T-cell (primary cell): ENCODE measurements at regions not wholly inside any gene's neighbourhood (a gene's known extent, or its start where the extent isn't known, plus 50 kb on each side); places are given as distances from the start of the nearest gene placed in this dataset.

Experiments used
- ATAC-seq, 4 experiments: fragments of 200-7000 bp in 3 of 4; fragments of 150-1000 bp in 1 of 4; cut with Tn5 transposase; replicated peaks in 1 of 4; 1 replicate in 3 of 4; 2 replicates in 1 of 4; pipeline ENCODE4 v1.10.0; 2021; ENCODE audit warnings: moderate library complexity in 3 of 4, mild to moderate bottlenecking in 2 of 4, moderate number of reproducible peaks in 1 of 4
- CTCF ChIA-PET, 2 donors: fragments of 300-600 bp; sonication (Branson Sonifier 250); formaldehyde crosslinking; loops; one replicate each; lab custom pipeline; 2022; ENCODE audit warnings: antibody characterized with exemption in 2 of 2; lab: Charles Lee
- POLR2A ChIA-PET, 2 donors: fragments of 300-600 bp; sonication (Branson Sonifier 250); formaldehyde crosslinking; loops; one replicate each; lab custom pipeline; 2022; ENCODE audit warnings: antibody characterized with exemption in 2 of 2; lab: Charles Lee
- DNase-seq, 35 experiments: peaks; one replicate each; pipeline versions ENCODE4 v3.0.0 to v3.0.0-alpha.2; 2013 to 2023
- H3K27ac ChIP-seq: one replicate; pipeline ENCODE4 v1.5.1; 2013; ENCODE audit warnings: low read length
- H3K27me3 ChIP-seq, 2 experiments: replicated peaks in 1 of 2; 1 replicate in 1 of 2; 2 replicates in 1 of 2; pipeline versions ENCODE4 v1.6.1 to v1.7.0; 2013; ENCODE audit warnings: low read length in 1 of 2, mixed read lengths in 1 of 2; ENCODE audit not compliant: control insufficient read depth in 2 of 2, insufficient read depth in 2 of 2; ENCODE audit errors: extremely low read depth in 1 of 2
- H3K36me3 ChIP-seq, 2 donors: 1 replicate in 1 of 2; 2 replicates in 1 of 2; pipeline versions ENCODE4 v1.6.1 to v1.7.0; 2013; ENCODE audit warnings: low read length in 1 of 2; ENCODE audit not compliant: control insufficient read depth in 2 of 2, insufficient read depth in 1 of 2; ENCODE audit errors: extremely low read depth in 1 of 2
- H3K4me1 ChIP-seq, 2 experiments: 1 replicate in 1 of 2; 2 replicates in 1 of 2; pipeline versions ENCODE4 v1.6.1 to v1.7.0; 2013; ENCODE audit warnings: low read length in 2 of 2, mixed read lengths in 1 of 2; ENCODE audit not compliant: insufficient read depth in 2 of 2, control insufficient read depth in 1 of 2; ENCODE audit errors: extremely low read depth in 1 of 2
- H3K4me3 ChIP-seq, 2 donors: 1 replicate in 1 of 2; 2 replicates in 1 of 2; pipeline versions ENCODE4 v1.5.1 to v1.7.0; 2013; ENCODE audit warnings: mild to moderate bottlenecking in 2 of 2, low read length in 1 of 2, moderate library complexity in 1 of 2; ENCODE audit not compliant: control insufficient read depth in 1 of 2; ENCODE audit errors: extremely low read depth in 1 of 2
- H3K9me3 ChIP-seq: 2 replicates; pipeline ENCODE4 v1.7.0; 2013
- H3K27ac Mint-ChIP-seq, 2 donors: one replicate each; pipeline ENCODE4 v1.8.0; 2020 to 2021; ENCODE audit warnings: mild to moderate bottlenecking in 2 of 2, mixed read lengths in 2 of 2
- H3K27me3 Mint-ChIP-seq, 2 donors: one replicate each; pipeline ENCODE4 v1.8.0; 2021 to 2022; ENCODE audit warnings: mixed read lengths in 2 of 2
- H3K36me3 Mint-ChIP-seq: one replicate; pipeline ENCODE4 v1.8.0; 2021; ENCODE audit warnings: mixed read lengths
- H3K4me1 Mint-ChIP-seq, 3 donors: one replicate each; pipeline ENCODE4 v1.8.0; 2020 to 2022; ENCODE audit warnings: mixed read lengths in 3 of 3, mild to moderate bottlenecking in 1 of 3
- H3K4me3 Mint-ChIP-seq, 3 donors: one replicate each; pipeline ENCODE4 v1.8.0; 2020 to 2022; ENCODE audit warnings: mild to moderate bottlenecking in 3 of 3, mixed read lengths in 3 of 3, moderate library complexity in 3 of 3
- H3K9me3 Mint-ChIP-seq, 3 donors: one replicate each; pipeline ENCODE4 v1.8.0; 2020 to 2022; ENCODE audit warnings: mixed read lengths in 3 of 3
- WGBS: methylation state at CpG from one replicate; pipeline ENCODE4 v1.1.5; 2013; ENCODE audit warnings: missing lambda C conversion rate; ENCODE audit not compliant: insufficient coverage; 5-methylcytosine and 5-hydroxymethylcytosine counted together

GRCh38 chr16:80025236-80025635, 424.7 kb upstream of the MAF start:
- Mint-ChIP-seq H3K27ac (no peak overlapping the region), H3K4me3 (no peak overlapping the region), H3K36me3 (no peaks in the 10 kb centered on the region), H3K4me1 (peaks cover 10 to 18% (median 14%) of the 10 kb centered on the region in 3 donors), H3K27me3 (peaks cover 0 to 4% of the 10 kb centered on the region in 2 donors), H3K9me3 (no peaks in the 10 kb centered on the region)
- H3K27me3 ChIP-seq: peaks cover 0 to 4% of the 10 kb centered on the region in 2 experiments
- WGBS: 72% methylated on average over 3 of the region's 4 CpGs
- H3K27ac ChIP-seq: no peak overlapping the region
- ChIA-PET POLR2A (no interaction called here), CTCF (no interaction called here)
- H3K4me1 ChIP-seq: peaks cover 4 to 5% of the 10 kb centered on the region in 2 experiments
- H3K4me3 ChIP-seq: no peak overlapping the region
- ATAC-seq (no peak), DNase-seq (no peak)
- no peaks in the 10 kb centered on the region for H3K36me3 ChIP-seq
- no peaks in the 10 kb centered on the region for H3K9me3 ChIP-seq

GRCh38 chr16:80024443-80024842, 423.9 kb upstream of the MAF start:
- POLR2A ChIA-PET: no interaction called here
- peaks cover 0 to 4% of the 10 kb centered on the region in 2 donors for H3K27me3 Mint-ChIP-seq
- Histone ChIP-seq H3K36me3 (no peaks in the 10 kb centered on the region), H3K27me3 (peaks cover 0 to 4% of the 10 kb centered on the region in 2 experiments), H3K9me3 (no peaks in the 10 kb centered on the region), H3K4me1 (peaks cover 4 to 5% of the 10 kb centered on the region in 2 experiments), H3K27ac (no peak overlapping the region), H3K4me3 (no peak overlapping the region)
- no peak for DNase-seq
- no peak for ATAC-seq
- H3K4me3 Mint-ChIP-seq: no peak overlapping the region
- peaks cover 10 to 18% (median 14%) of the 10 kb centered on the region in 3 donors for H3K4me1 Mint-ChIP-seq
- WGBS: 86% methylated on average over 1 of the region's 3 CpGs
- no peaks in the 10 kb centered on the region for H3K9me3 Mint-ChIP-seq
- CTCF ChIA-PET: no interaction called here
- H3K27ac Mint-ChIP-seq: no peak overlapping the region
- no peaks in the 10 kb centered on the region for H3K36me3 Mint-ChIP-seq

GRCh38 chr16:80023865-80024264, 423.3 kb upstream of the MAF start:
- no CpG with 5 or more reads among the region's 2 CpGs for WGBS
- ATAC-seq: no peak
- peaks cover 10 to 18% (median 14%) of the 10 kb centered on the region in 3 donors for H3K4me1 Mint-ChIP-seq
- no peak overlapping the region for H3K27ac Mint-ChIP-seq
- no peaks in the 10 kb centered on the region for H3K9me3 Mint-ChIP-seq
- POLR2A ChIA-PET: no interaction called here
- H3K27me3 Mint-ChIP-seq: peaks cover 0 to 4% of the 10 kb centered on the region in 2 donors
- CTCF ChIA-PET: no interaction called here
- Histone ChIP-seq H3K9me3 (no peaks in the 10 kb centered on the region), H3K36me3 (no peaks in the 10 kb centered on the region), H3K27ac (no peak overlapping the region), H3K4me3 (no peak overlapping the region), H3K27me3 (peaks cover 0 to 4% of the 10 kb centered on the region in 2 experiments), H3K4me1 (peaks cover 4 to 5% of the 10 kb centered on the region in 2 experiments)
- H3K36me3 Mint-ChIP-seq: no peaks in the 10 kb centered on the region
- H3K4me3 Mint-ChIP-seq: no peak overlapping the region
- DNase-seq: no peak

GRCh38 chr16:80019395-80019794, 418.9 kb upstream of the MAF start:
- H3K4me1 ChIP-seq: no peaks in the 10 kb centered on the region
- ATAC-seq (no peak), DNase-seq (no peak)
- no peaks in the 10 kb centered on the region for H3K36me3 ChIP-seq
- CTCF ChIA-PET: no interaction called here
- Mint-ChIP-seq H3K4me3 (no peak overlapping the region), H3K36me3 (no peaks in the 10 kb centered on the region), H3K4me1 (peaks cover 0 to 1% (median 0%) of the 10 kb centered on the region in 3 donors), H3K9me3 (no peaks in the 10 kb centered on the region), H3K27ac (no peak overlapping the region), H3K27me3 (no peaks in the 10 kb centered on the region)
- no peaks in the 10 kb centered on the region for H3K27me3 ChIP-seq
- WGBS: no CpG with 5 or more reads among the region's 2 CpGs
- H3K4me3 ChIP-seq: no peak overlapping the region
- POLR2A ChIA-PET: no interaction called here
- no peaks in the 10 kb centered on the region for H3K9me3 ChIP-seq
- no peak overlapping the region for H3K27ac ChIP-seq

GRCh38 chr16:80018466-80018865, 417.9 kb upstream of the MAF start:
- Histone ChIP-seq H3K27ac (no peak overlapping the region), H3K36me3 (no peaks in the 10 kb centered on the region), H3K4me3 (no peak overlapping the region), H3K9me3 (no peaks in the 10 kb centered on the region), H3K27me3 (no peaks in the 10 kb centered on the region), H3K4me1 (no peaks in the 10 kb centered on the region)
- ChIA-PET CTCF (no interaction called here), POLR2A (no interaction called here)
- no peak overlapping the region for H3K27ac Mint-ChIP-seq
- peaks cover 0 to 1% (median 0%) of the 10 kb centered on the region in 3 donors for H3K4me1 Mint-ChIP-seq
- ATAC-seq (no peak), DNase-seq (no peak)
- WGBS: 60% methylated on average over 1 of the region's 2 CpGs
- H3K36me3 Mint-ChIP-seq: no peaks in the 10 kb centered on the region
- H3K27me3 Mint-ChIP-seq: no peaks in the 10 kb centered on the region
- H3K9me3 Mint-ChIP-seq: no peaks in the 10 kb centered on the region
- no peak overlapping the region for H3K4me3 Mint-ChIP-seq

- no peak for DNase-seq
- POLR2A ChIA-PET: no interaction called here
- H3K36me3 Mint-ChIP-seq: no peaks in the 10 kb centered on the region
- CTCF ChIA-PET: no interaction called here
- 64% methylated on average over 7 of the region's 9 CpGs for WGBS
- H3K4me1 Mint-ChIP-seq: no peaks in the 10 kb centered on the region
- Histone ChIP-seq H3K4me1 (no peaks in the 10 kb centered on the region), H3K36me3 (no peaks in the 10 kb centered on the region), H3K9me3 (no peaks in the 10 kb centered on the region), H3K27ac (no peak overlapping the region), H3K4me3 (no peak overlapping the region), H3K27me3 (no peaks in the 10 kb centered on the region)
- no peak overlapping the region for H3K4me3 Mint-ChIP-seq
- no peak for ATAC-seq
- no peak overlapping the region for H3K27ac Mint-ChIP-seq
- no peaks in the 10 kb centered on the region for H3K27me3 Mint-ChIP-seq
- H3K9me3 Mint-ChIP-seq: no peaks in the 10 kb centered on the region
Observed at GRCh38 chr16:80016731-80017326, 416.3 kb upstream of the MAF start.

GRCh38 chr16:80015566-80015965, 415.0 kb upstream of the MAF start:
- no peaks in the 10 kb centered on the region for H3K36me3 ChIP-seq
- DNase-seq (no peak), ATAC-seq (no peak)
- CTCF ChIA-PET: no interaction called here
- H3K9me3 Mint-ChIP-seq: no peaks in the 10 kb centered on the region
- peaks cover 2 to 3% of the 10 kb centered on the region in 2 donors for H3K27me3 Mint-ChIP-seq
- H3K4me1 Mint-ChIP-seq: no peaks in the 10 kb centered on the region
- no peak overlapping the region for H3K27ac Mint-ChIP-seq
- POLR2A ChIA-PET: no interaction called here
- H3K27ac ChIP-seq: no peak overlapping the region
- no peaks in the 10 kb centered on the region for H3K36me3 Mint-ChIP-seq
- H3K4me1 ChIP-seq: no peaks in the 10 kb centered on the region
- no peak overlapping the region for H3K4me3 Mint-ChIP-seq
- no peaks in the 10 kb centered on the region for H3K27me3 ChIP-seq
- H3K4me3 ChIP-seq: no peak overlapping the region
- H3K9me3 ChIP-seq: no peaks in the 10 kb centered on the region
- 69% methylated on average over 4 of the region's 6 CpGs for WGBS
